HepG2 (cell line): ENCODE measurements at regions not wholly inside any gene's neighbourhood (a gene's known extent, or its start where the extent isn't known, plus 50 kb on each side); places are given as distances from the start of the nearest gene placed in this dataset.
A peak's percentile ranks its signal among the peaks of the same experiment; 100 is the strongest.

Source experiments
- ATAC-seq: fragments of 200-7000 bp; cut with Tn5 transposase; 3 replicates; pipeline ENCODE4 v1.9.1; 2020; ENCODE audit warnings: mild to moderate bottlenecking, moderate library complexity
- BruUV-seq: library from RNA; stranded (reverse); fragments of 400-500 nt; replicated peaks from 2 replicates; lab custom pipeline; 2021; lab: Mats Ljungman, UMichigan
- CTCF ChIA-PET: fragments of 300-600 bp; formaldehyde crosslinking; extraction: SDS; loops from one replicate; lab custom pipeline; 2021; ENCODE audit warnings: low total read pairs, inconsistent platforms, low intra/inter-chr PET ratio; lab: Yijun Ruan, JAX
- POLR2A ChIA-PET: fragments of 350-600 bp; sonication (Branson Sonifier 250); formaldehyde crosslinking; loops from one replicate; lab custom pipeline; 2020; ENCODE audit warnings: antibody characterized with exemption, inconsistent platforms; lab: Yijun Ruan, JAX
- DNase-seq: peaks from one replicate; pipeline ENCODE4 v3.0.0-alpha.2; 2015; ENCODE audit warnings: low spot score
- FAIRE-seq: peaks from 3 replicates; lab custom pipeline; 2011; peaks lifted over from hg19 to GRCh38; lab: Jason Lieb, UNC
- H2AFZ ChIP-seq: one replicate; pipeline ENCODE4 v1.6.1; 2011; ENCODE audit warnings: low read length, inconsistent platforms
- H3K27ac ChIP-seq: fragments of 300-600 bp; 3 replicates; pipeline ENCODE4 v1.8.0; 2011; ENCODE audit warnings: mixed run types, mild to moderate bottlenecking, mixed read lengths, low read length, inconsistent platforms; ENCODE audit not compliant: insufficient read depth; ENCODE audit errors: extremely low read length
- H3K27me3 ChIP-seq, 2 experiments: fragments of 200-600 bp in 1 of 2; 2 replicates in 1 of 2; 3 replicates in 1 of 2; pipeline versions ENCODE4 v1.6.0 to v1.8.0; 2011; ENCODE audit warnings: low read length in 2 of 2, mild to moderate bottlenecking in 2 of 2, moderate library complexity in 2 of 2, inconsistent platforms in 1 of 2; ENCODE audit not compliant: insufficient read depth in 2 of 2, control insufficient read depth in 1 of 2
- H3K36me3 ChIP-seq, 2 experiments: fragments of 200-600 bp in 1 of 2; replicated peaks in 1 of 2; 2 replicates in 1 of 2; 3 replicates in 1 of 2; pipeline versions ENCODE4 v1.5.1 to v1.8.0; 2011; ENCODE audit warnings: low read length in 2 of 2, inconsistent platforms in 1 of 2; ENCODE audit not compliant: insufficient read depth in 2 of 2, control insufficient read depth in 1 of 2
- H3K4me1 ChIP-seq: 2 replicates; pipeline ENCODE4 v1.5.1; 2012; ENCODE audit warnings: low read length, inconsistent platforms; ENCODE audit not compliant: insufficient read depth
- H3K4me2 ChIP-seq: 2 replicates; pipeline ENCODE4 v1.6.0; 2011; ENCODE audit warnings: low read depth, low read length, inconsistent platforms
- H3K4me3 ChIP-seq, 3 experiments: fragments of 200-600 bp in 1 of 3; sonication (generic), shearing (Covaris generic) in 1 of 3; replicated peaks in 1 of 3; 2 replicates each; pipeline ENCODE4 v1.5.1; 2011 to 2016; ENCODE audit warnings: low read length in 3 of 3, inconsistent platforms in 2 of 3, low read depth in 2 of 3, mild to moderate bottlenecking in 2 of 3, control low read depth in 1 of 3, mixed read lengths in 1 of 3; ENCODE audit not compliant: insufficient read depth in 1 of 3
- H3K79me2 ChIP-seq: one replicate; pipeline ENCODE4 v1.6.1; 2011; ENCODE audit warnings: low read length, inconsistent platforms; ENCODE audit not compliant: insufficient read depth
- H3K9ac ChIP-seq: 2 replicates; pipeline ENCODE4 v1.6.0; 2011; ENCODE audit warnings: mild to moderate bottlenecking, low read depth, low read length, inconsistent platforms; ENCODE audit not compliant: insufficient read depth
- H3K9me3 ChIP-seq: 2 replicates; pipeline ENCODE4 v1.5.1; 2012; ENCODE audit warnings: mild to moderate bottlenecking, low read length
- H4K20me1 ChIP-seq: 2 replicates; pipeline ENCODE4 v1.6.0; 2011; ENCODE audit warnings: inconsistent platforms, mild to moderate bottlenecking, low read length, moderate library complexity; ENCODE audit not compliant: insufficient read depth
- ETV5 ChIP-seq: IDR thresholded peaks from 2 replicates; pipeline ENCODE4 v1.6.1; 2018; ENCODE audit warnings: missing biosample characterization, missing genetic modification reagents, inconsistent platforms, borderline replicate concordance
- GATA4 ChIP-seq: sonication (generic); IDR thresholded peaks from 2 replicates; pipeline ENCODE4 v1.6.1; 2016; ENCODE audit warnings: antibody characterized with exemption, low read depth, borderline replicate concordance
- HOXA3 ChIP-seq: sonication (generic); formaldehyde crosslinking; IDR thresholded peaks from 2 replicates; pipeline ENCODE4 v1.5.0; 2020; ENCODE audit warnings: missing genetic modification reagents
- KDM4B ChIP-seq: sonication (generic); formaldehyde crosslinking; IDR thresholded peaks from 2 replicates; pipeline ENCODE4 v1.4.0; 2020; ENCODE audit warnings: missing genetic modification reagents
- KLF16 ChIP-seq, 2 experiments: sonication (generic) in 1 of 2; formaldehyde crosslinking in 1 of 2; IDR thresholded peaks; 2 replicates each; pipeline versions ENCODE4 v1.6.1 to v1.8.0; 2016 to 2023; ENCODE audit warnings: missing genetic modification reagents in 2 of 2, missing compliant biosample characterization in 1 of 2
- NFIC ChIP-seq: IDR thresholded peaks from 2 replicates; pipeline ENCODE4 v1.6.1; 2012; ENCODE audit warnings: mild to moderate bottlenecking, low read length, inconsistent platforms
- RAD21 ChIP-seq: fragments of 450-650 bp; formaldehyde crosslinking; IDR thresholded peaks from 2 replicates; pipeline ENCODE4 v1.5.0; 2020; ENCODE audit warnings: mild to moderate bottlenecking
- RCOR2 ChIP-seq: IDR thresholded peaks from 2 replicates; pipeline ENCODE4 v1.6.1; 2016; ENCODE audit warnings: missing biosample characterization, missing genetic modification reagents
- SPEN ChIP-seq: sonication (generic); formaldehyde crosslinking; IDR thresholded peaks from 2 replicates; pipeline ENCODE4 v1.5.1; 2020; ENCODE audit warnings: low read depth, mild to moderate bottlenecking, missing genetic modification reagents
- XBP1 ChIP-seq: sonication (generic); formaldehyde crosslinking; IDR thresholded peaks from 2 replicates; pipeline ENCODE4 v1.5.0; 2020; ENCODE audit warnings: missing genetic modification reagents
- ZNF143 ChIP-seq: sonication (generic); formaldehyde crosslinking; IDR thresholded peaks from 2 replicates; pipeline ENCODE4 v1.4.0; 2020; ENCODE audit warnings: missing genetic modification reagents
- ZNF317 ChIP-seq: sonication (generic); formaldehyde crosslinking; IDR thresholded peaks from 2 replicates; pipeline ENCODE4 v1.5.0; 2020; ENCODE audit warnings: mild to moderate bottlenecking, missing genetic modification reagents
- ZSCAN31 ChIP-seq: sonication (generic); formaldehyde crosslinking; IDR thresholded peaks from 2 replicates; pipeline ENCODE4 v1.5.0; 2020; ENCODE audit warnings: low read depth, mild to moderate bottlenecking, missing genetic modification reagents
- WGBS: methylation state at CpG from one replicate; pipeline ENCODE4 v1.1.6; 2017; ENCODE audit warnings: low lambda C conversion rate; 5-methylcytosine and 5-hydroxymethylcytosine counted together
- in situ Hi-C: cut with HindIII; loops from 2 replicates; pipeline ENCODE4 v1.10.0; 2017; ENCODE audit warnings: low pct_unique_long_range_greater_than_20kb; ENCODE audit not compliant: extremely low pct_ligation_motif_present
- intact Hi-C: fragments of 100-400 bp; cut with micrococcal nuclease; formaldehyde crosslinking; loops from one replicate; pipeline ENCODE4 v1.10.0; 2022; ENCODE audit not compliant: unreplicated experiment
- TF ChIP-seq, protein P1 (sequence below): IDR thresholded peaks from 2 replicates; pipeline ENCODE4 v1.6.1; 2016
- TF ChIP-seq, protein P2 (sequence below): sonication (generic); formaldehyde crosslinking; IDR thresholded peaks from 2 replicates; pipeline ENCODE4 v1.4.0; 2020; ENCODE audit warnings: mild to moderate bottlenecking, missing genetic modification reagents
- TF ChIP-seq, protein P3 (sequence below): IDR thresholded peaks from 2 replicates; pipeline ENCODE4 v1.6.1; 2016; ENCODE audit warnings: missing compliant biosample characterization, missing genetic modification reagents, borderline replicate concordance
- TF ChIP-seq, protein P4 (sequence below): sonication (generic); formaldehyde crosslinking; IDR thresholded peaks from 2 replicates; pipeline ENCODE4 v1.8.1; 2023; ENCODE audit warnings: mild to moderate bottlenecking, moderate library complexity, missing genetic modification reagents

- TF ChIP-seq SPEN (CRISPR knock-in tag) = peak; percentile 27; the same call in 1 of the 2 replicates
These were observed 159.3 kb downstream of the ZFP64 start (continued) for GRCh38 chr20:52032304-52032683.

- H3K27ac ChIP-seq = peak overlapping the region; percentile 72
- H3K36me3 ChIP-seq = no peaks in the 10 kb centered on the region
- ChIA-PET CTCF (no interaction called here), POLR2A (interaction anchor here (0.5 to 0.6 kb wide), 2 partner anchors 159 to 230 kb away, joined by 3 to 4 read pairs; no protein-coding TSS in a partner anchor)
- FAIRE-seq (peak; percentile 56), ATAC-seq (peak; percentile 95), DNase-seq (peak; percentile 95)
- BruUV-seq = no TSS peak
- no peaks in the 10 kb centered on the region for H4K20me1 ChIP-seq
- WGBS = 22% methylated on average over 14 of the region's 14 CpGs
- H3K4me2 ChIP-seq = peak overlapping the region; percentile 53
- no peaks in the 10 kb centered on the region for H3K79me2 ChIP-seq
- peak overlapping the region; percentile 59 for H2AFZ ChIP-seq
- peaks cover 52% of the 10 kb centered on the region for H3K4me1 ChIP-seq
- H3K27me3 ChIP-seq = no peaks in the 10 kb centered on the region
- H3K4me3 ChIP-seq = peak overlapping the region in 2 of 3 experiments; percentile 2 to 10; a peak in 1 of 6 replicates
- intact Hi-C loops = no loop called here
- in situ Hi-C loops = no loop called here
- H3K9me3 ChIP-seq = no peaks in the 10 kb centered on the region
- peak overlapping the region; percentile 27 for H3K9ac ChIP-seq
- TF ChIP-seq HOXA3 (CRISPR knock-in tag) (peak; percentile 52; the same call in 1 of the 2 replicates), ZNF317 (CRISPR knock-in tag) (peak; percentile 91), GATA4 (0 out of 2 replicates have a peak, but pooled peaks have one; percentile 42), ZNF143 (CRISPR knock-in tag) (no peak), RCOR2 (CRISPR knock-in tag) (peak; percentile 85), KLF16 (CRISPR knock-in tag; IDR thresholded peaks at IDR 0.05) (peak in 1 of 2 experiments; percentile 29; a peak in 1 of 4 replicates), KDM4B (CRISPR knock-in tag) (peak; percentile 53; the same call in 1 of the 2 replicates), RAD21 (no peak), NFIC (peak; percentile 61; the same call in 1 of the 2 replicates), ETV5 (CRISPR knock-in tag) (peak; percentile 34; the same call in 1 of the 2 replicates), ZSCAN31 (CRISPR knock-in tag) (peak; percentile 85), XBP1 (no peak)
- TF ChIP-seq, protein P1, sequence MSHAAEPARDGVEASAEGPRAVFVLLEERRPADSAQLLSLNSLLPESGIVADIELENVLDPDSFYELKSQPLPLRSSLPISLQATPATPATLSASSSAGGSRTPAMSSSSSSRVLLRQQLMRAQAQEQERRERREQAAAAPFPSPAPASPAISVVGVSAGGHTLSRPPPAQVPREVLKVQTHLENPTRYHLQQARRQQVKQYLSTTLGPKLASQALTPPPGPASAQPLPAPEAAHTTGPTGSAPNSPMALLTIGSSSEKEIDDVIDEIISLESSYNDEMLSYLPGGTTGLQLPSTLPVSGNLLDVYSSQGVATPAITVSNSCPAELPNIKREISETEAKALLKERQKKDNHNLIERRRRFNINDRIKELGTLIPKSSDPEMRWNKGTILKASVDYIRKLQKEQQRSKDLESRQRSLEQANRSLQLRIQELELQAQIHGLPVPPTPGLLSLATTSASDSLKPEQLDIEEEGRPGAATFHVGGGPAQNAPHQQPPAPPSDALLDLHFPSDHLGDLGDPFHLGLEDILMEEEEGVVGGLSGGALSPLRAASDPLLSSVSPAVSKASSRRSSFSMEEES (CRISPR knock-in tag) = peak; percentile 14; the same call in 1 of the 2 replicates
- TF ChIP-seq, protein P2, sequence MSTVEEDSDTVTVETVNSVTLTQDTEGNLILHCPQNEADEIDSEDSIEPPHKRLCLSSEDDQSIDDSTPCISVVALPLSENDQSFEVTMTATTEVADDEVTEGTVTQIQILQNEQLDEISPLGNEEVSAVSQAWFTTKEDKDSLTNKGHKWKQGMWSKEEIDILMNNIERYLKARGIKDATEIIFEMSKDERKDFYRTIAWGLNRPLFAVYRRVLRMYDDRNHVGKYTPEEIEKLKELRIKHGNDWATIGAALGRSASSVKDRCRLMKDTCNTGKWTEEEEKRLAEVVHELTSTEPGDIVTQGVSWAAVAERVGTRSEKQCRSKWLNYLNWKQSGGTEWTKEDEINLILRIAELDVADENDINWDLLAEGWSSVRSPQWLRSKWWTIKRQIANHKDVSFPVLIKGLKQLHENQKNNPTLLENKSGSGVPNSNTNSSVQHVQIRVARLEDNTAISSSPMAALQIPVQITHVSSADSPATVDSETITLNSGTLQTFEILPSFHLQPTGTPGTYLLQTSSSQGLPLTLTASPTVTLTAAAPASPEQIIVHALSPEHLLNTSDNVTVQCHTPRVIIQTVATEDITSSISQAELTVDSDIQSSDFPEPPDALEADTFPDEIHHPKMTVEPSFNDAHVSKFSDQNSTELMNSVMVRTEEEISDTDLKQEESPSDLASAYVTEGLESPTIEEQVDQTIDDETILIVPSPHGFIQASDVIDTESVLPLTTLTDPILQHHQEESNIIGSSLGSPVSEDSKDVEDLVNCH (CRISPR knock-in tag) = peak; percentile 87; the same call in 1 of the 2 replicates
- TF ChIP-seq, protein P3, sequence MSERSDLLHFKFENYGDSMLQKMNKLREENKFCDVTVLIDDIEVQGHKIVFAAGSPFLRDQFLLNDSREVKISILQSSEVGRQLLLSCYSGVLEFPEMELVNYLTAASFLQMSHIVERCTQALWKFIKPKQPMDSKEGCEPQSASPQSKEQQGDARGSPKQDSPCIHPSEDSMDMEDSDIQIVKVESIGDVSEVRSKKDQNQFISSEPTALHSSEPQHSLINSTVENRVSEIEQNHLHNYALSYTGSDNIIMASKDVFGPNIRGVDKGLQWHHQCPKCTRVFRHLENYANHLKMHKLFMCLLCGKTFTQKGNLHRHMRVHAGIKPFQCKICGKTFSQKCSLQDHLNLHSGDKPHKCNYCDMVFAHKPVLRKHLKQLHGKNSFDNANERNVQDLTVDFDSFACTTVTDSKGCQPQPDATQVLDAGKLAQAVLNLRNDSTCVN (CRISPR knock-in tag) = peak; percentile 25; the same call in 1 of the 2 replicates
- TF ChIP-seq, protein P4, sequence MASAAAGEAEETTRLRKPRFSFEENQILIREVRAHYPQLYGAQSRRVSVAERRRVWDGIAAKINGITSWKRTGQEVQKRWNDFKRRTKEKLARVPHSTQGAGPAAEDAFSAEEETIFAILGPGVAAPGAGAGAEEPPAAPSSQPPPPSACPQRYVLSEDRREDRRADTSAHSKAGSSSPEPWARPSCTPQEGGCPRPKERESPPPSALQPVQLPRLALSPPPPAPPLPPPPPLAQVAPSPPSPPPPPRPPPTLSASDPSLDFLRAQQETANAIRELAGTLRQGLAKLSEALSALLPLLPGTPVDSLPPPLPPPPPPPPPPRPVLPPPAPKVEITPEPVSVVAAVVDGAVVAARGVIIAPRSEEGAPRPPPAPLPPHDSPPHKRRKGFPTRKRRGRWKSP (CRISPR knock-in tag) = peak; percentile 65; the same call in 1 of the 2 replicates
These were observed 159.8 kb downstream of the ZFP64 start for GRCh38 chr20:52031563-52032303.
